ENCODE measurements at regions not wholly inside any gene's neighbourhood (a gene's known extent, or its start where the extent isn't known, plus 50 kb on each side); places are given as distances from the start of the nearest gene placed in this dataset.
A peak's percentile ranks its signal among the peaks of the same experiment; 100 is the strongest.
"Not testable (repeated sequence)": the region's sequence is repeated elsewhere in the genome, so short reads cannot be mapped to it uniquely, and the experiment has no call there.

DNA sequence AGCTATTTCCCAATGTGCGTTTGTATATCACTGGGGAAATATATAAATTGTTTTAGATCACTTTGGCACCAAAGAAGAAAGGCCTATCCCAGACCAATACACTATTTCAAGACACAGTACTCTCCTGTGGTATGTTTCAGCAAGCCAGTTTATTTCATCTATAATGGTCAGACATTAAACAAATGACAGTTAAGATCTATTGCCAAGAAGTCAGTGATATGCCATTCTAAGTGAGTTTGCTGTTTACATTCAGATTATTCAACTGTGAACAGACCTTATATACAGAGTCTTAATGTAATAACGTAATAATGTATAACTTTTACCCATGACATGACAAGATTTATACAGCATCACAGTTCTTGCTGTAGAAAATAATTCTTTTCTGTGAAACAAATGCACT, 352.7 kb downstream of the CDH7 start:
- H3K4me1 Mint-ChIP-seq = no peaks in the 10 kb centered on the region
- H3K4me3 Mint-ChIP-seq = no peak overlapping the region
- no peak for ATAC-seq (ENCODE audit: low read depth in 2 of 2)
- H3K27me3 Mint-ChIP-seq = no peaks in the 10 kb centered on the region
- H3K27ac Mint-ChIP-seq = no peak overlapping the region
- H3K9me3 Mint-ChIP-seq = peaks cover 0 to 1% (median 0%) of the 10 kb centered on the region in 7 donors
- no peaks in the 10 kb centered on the region for H3K36me3 Mint-ChIP-seq
- no peak for DNase-seq

DNA sequence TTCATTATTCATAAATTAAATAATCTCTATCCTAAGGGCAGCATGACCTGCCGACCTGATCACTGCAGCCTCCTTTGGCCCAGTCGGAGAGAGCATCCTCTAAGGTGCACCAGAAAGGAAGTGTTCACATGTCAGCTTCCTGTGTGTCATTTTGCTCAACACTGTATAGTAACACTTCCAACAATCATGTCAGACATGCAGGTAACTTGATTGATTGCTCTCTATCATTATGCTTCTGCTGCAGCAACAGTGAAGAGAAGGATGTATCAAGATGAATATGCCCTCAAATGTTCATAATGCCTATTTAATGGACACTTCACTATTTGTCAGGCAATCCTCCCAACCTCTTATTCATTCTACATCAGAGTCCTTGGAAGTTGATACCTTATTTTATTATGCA, 332.3 kb downstream of the CDH7 start:
- Mint-ChIP-seq H3K36me3 (no peaks in the 10 kb centered on the region), H3K27ac (no peak overlapping the region), H3K4me1 (no peaks in the 10 kb centered on the region), H3K27me3 (no peaks in the 10 kb centered on the region), H3K9me3 (peaks cover 0 to 4% (median 0%) of the 10 kb centered on the region in 7 donors), H3K4me3 (no peak overlapping the region)
- no peak for DNase-seq
- ATAC-seq (ENCODE audit: low read depth in 2 of 2) = no peak

- Mint-ChIP-seq H3K4me1 (no peaks in the 10 kb centered on the region), H3K4me3 (no peak overlapping the region), H3K27me3 (no peaks in the 10 kb centered on the region), H3K9me3 (peaks cover 0 to 16% (median 5%) of the 10 kb centered on the region in 7 donors), H3K27ac (no peak overlapping the region), H3K36me3 (no peaks in the 10 kb centered on the region)
- no peak for DNase-seq
- ATAC-seq (ENCODE audit: low read depth in 2 of 2) = no peak
Measured at GRCh38 chr18:66078925-66079800, 328.4 kb downstream of the CDH7 start.

GRCh38 chr18:66077066-66077465, 326.3 kb downstream of the CDH7 start:
- no peaks in the 10 kb centered on the region for H3K36me3 Mint-ChIP-seq
- H3K27ac Mint-ChIP-seq = no peak overlapping the region
- no peak for DNase-seq
- H3K27me3 Mint-ChIP-seq = no peaks in the 10 kb centered on the region
- no peaks in the 10 kb centered on the region for H3K4me1 Mint-ChIP-seq
- no peak for ATAC-seq (ENCODE audit: low read depth in 2 of 2)
- H3K4me3 Mint-ChIP-seq = no peak overlapping the region
- peaks cover 3 to 35% (median 11%) of the 10 kb centered on the region in 7 donors for H3K9me3 Mint-ChIP-seq

GRCh38 chr18:66066191-66066590, 315.4 kb downstream of the CDH7 start:
- no peaks in the 10 kb centered on the region for H3K36me3 Mint-ChIP-seq
- H3K4me1 Mint-ChIP-seq = no peaks in the 10 kb centered on the region
- no peak overlapping the region for H3K4me3 Mint-ChIP-seq
- H3K27me3 Mint-ChIP-seq = no peaks in the 10 kb centered on the region
- ATAC-seq (ENCODE audit: low read depth in 2 of 2) (no peak), DNase-seq (no peak)
- no peak overlapping the region for H3K27ac Mint-ChIP-seq
- H3K9me3 Mint-ChIP-seq = peaks cover 0 to 16% (median 5%) of the 10 kb centered on the region in 7 donors

GRCh38 chr18:66048406-66048805, 297.6 kb downstream of the CDH7 start:
- no peak overlapping the region for H3K27ac Mint-ChIP-seq
- H3K9me3 Mint-ChIP-seq = peaks cover 0 to 2% (median 0%) of the 10 kb centered on the region in 7 donors
- H3K36me3 Mint-ChIP-seq = no peaks in the 10 kb centered on the region
- H3K27me3 Mint-ChIP-seq = no peaks in the 10 kb centered on the region
- H3K4me1 Mint-ChIP-seq = no peaks in the 10 kb centered on the region
- H3K4me3 Mint-ChIP-seq = no peak overlapping the region
- DNase-seq = no peak
- no peak for ATAC-seq (ENCODE audit: low read depth in 2 of 2)

DNA sequence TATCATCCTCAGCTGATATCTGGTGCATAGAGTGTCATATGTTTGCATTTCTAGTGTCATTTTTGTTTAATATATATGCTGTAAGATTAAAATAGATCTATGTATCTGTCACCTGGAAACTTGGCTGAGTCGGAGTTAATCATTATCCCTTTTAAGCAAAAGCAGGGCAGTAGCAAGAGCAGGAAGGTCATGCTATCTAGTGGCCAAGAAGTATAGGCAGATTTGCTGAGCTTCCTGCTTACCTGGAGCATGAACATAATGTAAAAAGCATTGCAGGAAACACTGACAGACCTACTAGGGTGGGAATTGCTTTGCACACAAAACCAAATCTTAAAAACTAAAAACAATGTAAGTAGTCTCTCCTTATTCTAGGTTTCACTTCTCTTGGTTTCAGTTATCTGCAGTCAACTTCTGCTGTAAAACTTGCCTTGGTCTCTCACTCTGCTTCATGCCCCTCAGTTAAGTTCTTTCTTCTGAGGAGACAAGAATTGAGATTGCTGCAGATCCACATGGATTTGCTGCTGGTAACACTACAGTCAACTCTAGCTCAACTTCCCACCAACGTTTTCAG, 295.3 kb downstream of the CDH7 start:
- peaks cover 0 to 4% (median 0%) of the 10 kb centered on the region in 7 donors for H3K9me3 Mint-ChIP-seq

GRCh38 chr18:66043009-66043408, 292.2 kb downstream of the CDH7 start:
- H3K4me1 Mint-ChIP-seq = no peaks in the 10 kb centered on the region
- H3K4me3 Mint-ChIP-seq = no peak overlapping the region

More for the DNA sequence above, 295.3 kb downstream of the CDH7 start:
- no peak overlapping the region for H3K27ac Mint-ChIP-seq
- H3K27me3 Mint-ChIP-seq = no peaks in the 10 kb centered on the region
- H3K4me1 Mint-ChIP-seq = no peaks in the 10 kb centered on the region
- no peaks in the 10 kb centered on the region for H3K36me3 Mint-ChIP-seq
- DNase-seq (no peak), ATAC-seq (ENCODE audit: low read depth in 2 of 2) (no peak)
- no peak overlapping the region for H3K4me3 Mint-ChIP-seq

DNA sequence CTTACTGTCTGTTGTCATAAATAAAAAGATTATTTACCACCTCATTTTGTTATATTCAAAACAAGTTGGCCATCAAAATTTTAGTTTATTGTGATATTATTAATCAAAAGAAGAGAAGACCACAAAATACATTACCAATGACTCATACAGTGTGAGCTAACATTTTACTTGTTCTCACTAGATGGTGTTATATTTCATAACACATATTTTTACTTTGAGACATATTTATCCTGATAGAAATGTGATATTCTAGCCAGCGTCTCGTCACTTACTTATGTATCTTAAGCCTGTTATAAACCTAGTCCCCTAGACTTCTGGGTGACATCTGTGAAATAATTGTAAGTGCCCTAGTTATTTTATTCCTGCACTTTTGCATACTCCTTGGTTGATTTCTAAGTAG, 263.2 kb downstream of the CDH7 start:
- H3K27ac Mint-ChIP-seq = no peak overlapping the region
- peaks cover 0 to 15% (median 0%) of the 10 kb centered on the region in 7 donors for H3K9me3 Mint-ChIP-seq
- H3K4me3 Mint-ChIP-seq = no peak overlapping the region
- H3K36me3 Mint-ChIP-seq = no peaks in the 10 kb centered on the region
- no peak for DNase-seq
- no peak for ATAC-seq (ENCODE audit: low read depth in 2 of 2)
- no peaks in the 10 kb centered on the region for H3K27me3 Mint-ChIP-seq
- H3K4me1 Mint-ChIP-seq = no peaks in the 10 kb centered on the region

More at GRCh38 chr18:66043009-66043408, 292.2 kb downstream of the CDH7 start:
- H3K27me3 Mint-ChIP-seq = no peaks in the 10 kb centered on the region
- H3K9me3 Mint-ChIP-seq = peaks cover 0 to 4% (median 0%) of the 10 kb centered on the region in 7 donors
- no peaks in the 10 kb centered on the region for H3K36me3 Mint-ChIP-seq
- DNase-seq (no peak), ATAC-seq (ENCODE audit: low read depth in 2 of 2) (no peak)
- H3K27ac Mint-ChIP-seq = peak overlapping the region in 1 of 6 donors; percentile 75

- H3K36me3 Mint-ChIP-seq = no peaks in the 10 kb centered on the region
Measured at GRCh38 chr18:66011916-66012315, 261.1 kb downstream of the CDH7 start.

GRCh38 chr18:66005831-66006588, 255.2 kb downstream of the CDH7 start:
- ATAC-seq (ENCODE audit: low read depth in 2 of 2) = no peak
- DNase-seq = no peak
- H3K9me3 Mint-ChIP-seq = peaks cover 0 to 9% (median 4%) of the 10 kb centered on the region in 7 donors
- H3K4me3 Mint-ChIP-seq = no peak overlapping the region
- no peaks in the 10 kb centered on the region for H3K36me3 Mint-ChIP-seq
- H3K27me3 Mint-ChIP-seq = no peaks in the 10 kb centered on the region
- no peak overlapping the region for H3K27ac Mint-ChIP-seq
- no peaks in the 10 kb centered on the region for H3K4me1 Mint-ChIP-seq

More at GRCh38 chr18:66011916-66012315, 261.1 kb downstream of the CDH7 start:
- Mint-ChIP-seq H3K9me3 (peaks cover 0 to 15% (median 0%) of the 10 kb centered on the region in 7 donors), H3K4me3 (no peak overlapping the region), H3K4me1 (no peaks in the 10 kb centered on the region), H3K27ac (no peak overlapping the region), H3K27me3 (no peaks in the 10 kb centered on the region)
- DNase-seq (no peak), ATAC-seq (ENCODE audit: low read depth in 2 of 2) (no peak)

GRCh38 chr18:65998971-65999700, 248.3 kb downstream of the CDH7 start:
- H3K4me1 Mint-ChIP-seq; ATAC-seq (ENCODE audit: low read depth in 2 of 2); H3K9me3 Mint-ChIP-seq; H3K4me3 Mint-ChIP-seq; DNase-seq; H3K27me3 Mint-ChIP-seq; H3K36me3 Mint-ChIP-seq; H3K27ac Mint-ChIP-seq: not testable (repeated sequence)

DNA sequence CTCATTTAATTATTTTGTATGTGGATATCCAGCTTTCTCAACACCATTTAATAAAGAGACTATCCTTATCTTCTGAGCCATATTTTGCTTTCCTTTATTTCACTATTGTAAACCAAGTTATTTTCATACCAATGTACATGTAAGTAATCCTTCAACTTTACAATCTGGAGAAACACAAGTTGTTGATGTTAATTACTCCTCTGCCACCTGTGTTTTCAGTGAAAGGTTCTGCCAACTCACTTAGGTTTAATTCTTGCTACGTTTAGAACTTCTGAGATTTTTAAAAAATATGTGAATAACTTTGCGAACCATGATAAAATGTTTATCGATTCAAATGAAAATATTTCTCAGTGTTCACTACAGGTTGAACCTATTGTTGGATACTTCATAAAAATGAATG, 244.4 kb downstream of the CDH7 start:
- peaks cover 0 to 1% (median 0%) of the 10 kb centered on the region in 7 donors for H3K9me3 Mint-ChIP-seq
- H3K4me1 Mint-ChIP-seq = no peaks in the 10 kb centered on the region
- H3K4me3 Mint-ChIP-seq = no peak overlapping the region
- no peak overlapping the region for H3K27ac Mint-ChIP-seq
- H3K27me3 Mint-ChIP-seq = no peaks in the 10 kb centered on the region
- H3K36me3 Mint-ChIP-seq = no peaks in the 10 kb centered on the region
- DNase-seq (no peak), ATAC-seq (ENCODE audit: low read depth in 2 of 2) (no peak)

All from naive B cell (primary cell).